ENCODE measurements at regions not wholly inside any gene's neighbourhood (a gene's known extent, or its start where the extent isn't known, plus 50 kb on each side); places are given as distances from the start of the nearest gene placed in this dataset.

GRCh38 chr18:25457601-25458000 is 105.6 kb upstream of the ZNF521 start:
- TF ChIP-seq, protein P1, sequence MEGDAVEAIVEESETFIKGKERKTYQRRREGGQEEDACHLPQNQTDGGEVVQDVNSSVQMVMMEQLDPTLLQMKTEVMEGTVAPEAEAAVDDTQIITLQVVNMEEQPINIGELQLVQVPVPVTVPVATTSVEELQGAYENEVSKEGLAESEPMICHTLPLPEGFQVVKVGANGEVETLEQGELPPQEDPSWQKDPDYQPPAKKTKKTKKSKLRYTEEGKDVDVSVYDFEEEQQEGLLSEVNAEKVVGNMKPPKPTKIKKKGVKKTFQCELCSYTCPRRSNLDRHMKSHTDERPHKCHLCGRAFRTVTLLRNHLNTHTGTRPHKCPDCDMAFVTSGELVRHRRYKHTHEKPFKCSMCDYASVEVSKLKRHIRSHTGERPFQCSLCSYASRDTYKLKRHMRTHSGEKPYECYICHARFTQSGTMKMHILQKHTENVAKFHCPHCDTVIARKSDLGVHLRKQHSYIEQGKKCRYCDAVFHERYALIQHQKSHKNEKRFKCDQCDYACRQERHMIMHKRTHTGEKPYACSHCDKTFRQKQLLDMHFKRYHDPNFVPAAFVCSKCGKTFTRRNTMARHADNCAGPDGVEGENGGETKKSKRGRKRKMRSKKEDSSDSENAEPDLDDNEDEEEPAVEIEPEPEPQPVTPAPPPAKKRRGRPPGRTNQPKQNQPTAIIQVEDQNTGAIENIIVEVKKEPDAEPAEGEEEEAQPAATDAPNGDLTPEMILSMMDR (conservative IDR thresholded peaks at IDR 0.05; ENCODE audit: low read length): no peak
- TF ChIP-seq EZH2phosphoT487 (IDR thresholded peaks at IDR 0.05; ENCODE audit: borderline replicate concordance): no peak

Measured in Loucy (cell line).